ENCODE measurements at regions not wholly inside any gene's neighbourhood (a gene's known extent, or its start where the extent isn't known, plus 50 kb on each side); places are given as distances from the start of the nearest gene placed in this dataset.

GRCh38 chr3:106485217-106485616 is 616.4 kb upstream of the CBLB start:
- no peak for TF ChIP-seq CTCF (IDR thresholded peaks at IDR 0.05; ENCODE audit: poor library complexity)
- TF ChIP-seq EZH2phosphoT487 (IDR thresholded peaks at IDR 0.05; ENCODE audit: low read depth, severe bottlenecking, unreplicated experiment), result no peak
